ENCODE measurements at regions not wholly inside any gene's neighbourhood (a gene's known extent, or its start where the extent isn't known, plus 50 kb on each side); places are given as distances from the start of the nearest gene placed in this dataset.

DNA sequence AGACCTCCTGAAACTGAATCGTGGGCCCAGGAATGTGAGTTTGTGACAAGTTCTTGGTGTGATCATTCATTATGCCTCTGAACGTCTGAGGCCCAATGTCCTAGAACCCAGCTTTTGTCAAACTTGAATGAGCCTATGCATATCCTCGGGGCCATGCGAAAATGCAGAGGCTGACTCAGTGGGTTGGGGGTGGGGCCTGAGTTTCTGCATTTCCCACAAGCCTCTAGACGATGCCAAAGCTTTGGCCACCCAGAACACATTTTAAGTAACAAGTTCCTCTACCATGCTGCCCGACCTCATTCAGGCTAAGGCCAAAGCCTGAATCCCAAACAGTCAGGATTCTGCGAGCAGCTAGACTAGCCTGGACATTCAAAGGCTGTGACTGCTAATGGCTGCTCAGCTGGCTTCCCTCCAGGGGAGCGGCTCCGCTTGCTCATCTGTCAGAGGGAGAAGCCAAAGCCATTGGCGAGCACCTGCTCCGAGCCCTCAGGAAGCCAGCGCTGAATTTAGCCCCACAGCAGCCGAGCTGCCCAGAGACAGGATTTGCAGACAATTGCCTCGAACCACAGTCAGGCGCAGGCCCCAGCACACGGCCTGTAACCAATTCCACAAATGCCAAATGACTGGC is 177.5 kb downstream of the ZDHHC21 start:
- H3K27me3 ChIP-seq (ENCODE audit: control insufficient read depth in 2 of 2, insufficient read depth in 2 of 2, low read length in 2 of 2), result no peaks in the 10 kb centered on the region
- H4K20me1 ChIP-seq (replicated peaks; ENCODE audit: control insufficient read depth, extremely low read depth, insufficient read depth, low read length), result no peaks in the 10 kb centered on the region
- CTCF ChIA-PET, result interaction anchor here (1.7 to 1.8 kb wide), 2 partner anchors 9 to 12 kb away, joined by 4 to 5 read pairs; no protein-coding TSS in a partner anchor
- POLR2A ChIA-PET, result no interaction called here
- H3K36me3 ChIP-seq (ENCODE audit: control insufficient read depth in 2 of 2, extremely low read depth in 1 of 2, insufficient read depth in 2 of 2, low read length in 2 of 2), result no peaks in the 10 kb centered on the region
- H3K9ac ChIP-seq (replicated peaks; ENCODE audit: extremely low read depth, insufficient read depth, low read length), result no peak overlapping the region
- dilution Hi-C loops (cut with MboI; ENCODE audit: extremely low pct_ligation_motif_present, low sequenced_read_pairs), result no loop called here
- no peaks in the 10 kb centered on the region for H3K9me1 ChIP-seq (replicated peaks; ENCODE audit: control insufficient read depth, extremely low read depth, insufficient read depth, low read length)
- no peaks in the 10 kb centered on the region for H3K79me2 ChIP-seq (ENCODE audit: control insufficient read depth, insufficient read depth, low read length)
- DNase-seq (ENCODE audit: low read depth, low spot score) (no peak), FAIRE-seq (no peak)
- no peak overlapping the region for H3K4me2 ChIP-seq (ENCODE audit: insufficient read depth, low read length)
- H3K9me3 ChIP-seq (replicated peaks; ENCODE audit: control insufficient read depth, insufficient read depth, low read length), result no peaks in the 10 kb centered on the region
- no peaks in the 10 kb centered on the region for H3K4me1 ChIP-seq (ENCODE audit: control insufficient read depth, extremely low read depth, insufficient read depth, low read length)
- no peak overlapping the region for H2AFZ ChIP-seq (ENCODE audit: low read depth, low read length)
- no TSS peak for BruUV-seq (replicated peaks)
- H3K4me3 ChIP-seq (replicated peaks in 1 of 3; ENCODE audit: insufficient read depth in 1 of 3, low read depth in 1 of 3, low read length in 3 of 3), result no peak overlapping the region
- intact Hi-C loops (cut with micrococcal nuclease), result no loop called here
- TF ChIP-seq POLR2A (IDR thresholded peaks at IDR 0.05; ENCODE audit: low read depth, low read length) (no peak), GATA2 (IDR thresholded peaks at IDR 0.05; ENCODE audit: insufficient read depth, insufficient read length, low read depth, low read length) (no peak), JUN (IDR thresholded peaks at IDR 0.05; ENCODE audit: borderline replicate concordance, insufficient read depth, insufficient read length, low read depth) (no peak)
- H3K27ac ChIP-seq (ENCODE audit: insufficient read depth, low read depth, low read length), result no peak overlapping the region

DNA sequence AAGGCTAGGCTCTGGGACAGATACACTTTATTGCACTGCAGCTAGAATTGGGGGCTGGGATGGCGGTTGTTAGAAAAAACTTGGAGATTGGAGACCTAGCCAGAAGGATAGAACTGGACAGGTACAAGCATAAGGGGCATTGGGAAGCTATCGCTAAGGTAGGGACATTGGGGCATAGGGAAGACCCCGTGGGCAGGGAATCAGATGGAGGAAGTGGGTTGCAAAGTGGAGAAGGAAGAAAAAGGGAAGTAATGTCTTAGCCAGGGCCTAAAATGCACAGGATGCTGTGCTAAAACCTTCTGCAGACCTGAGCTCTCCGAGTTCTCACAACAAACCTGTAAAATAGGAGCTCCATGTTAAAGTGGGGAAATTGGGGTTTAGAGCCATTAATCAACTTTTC is 178.2 kb downstream of the ZDHHC21 start:
- CTCF ChIA-PET, result interaction anchor here (1.5 to 1.8 kb wide), 3 partner anchors 9 to 50 kb away, joined by 4 to 5 read pairs (median 4); no protein-coding TSS in a partner anchor
- Histone ChIP-seq H3K4me1 (ENCODE audit: control insufficient read depth, extremely low read depth, insufficient read depth, low read length) (no peaks in the 10 kb centered on the region), H3K9me3 (replicated peaks; ENCODE audit: control insufficient read depth, insufficient read depth, low read length) (no peaks in the 10 kb centered on the region), H3K9me1 (replicated peaks; ENCODE audit: control insufficient read depth, extremely low read depth, insufficient read depth, low read length) (no peaks in the 10 kb centered on the region), H3K4me3 (replicated peaks in 1 of 3; ENCODE audit: insufficient read depth in 1 of 3, low read depth in 1 of 3, low read length in 3 of 3) (no peak overlapping the region), H2AFZ (ENCODE audit: low read depth, low read length) (no peak overlapping the region), H3K36me3 (ENCODE audit: control insufficient read depth in 2 of 2, extremely low read depth in 1 of 2, insufficient read depth in 2 of 2, low read length in 2 of 2) (no peaks in the 10 kb centered on the region), H3K4me2 (ENCODE audit: insufficient read depth, low read length) (no peak overlapping the region), H3K9ac (replicated peaks; ENCODE audit: extremely low read depth, insufficient read depth, low read length) (no peak overlapping the region), H4K20me1 (replicated peaks; ENCODE audit: control insufficient read depth, extremely low read depth, insufficient read depth, low read length) (no peaks in the 10 kb centered on the region), H3K27me3 (ENCODE audit: control insufficient read depth in 2 of 2, insufficient read depth in 2 of 2, low read length in 2 of 2) (no peaks in the 10 kb centered on the region), H3K79me2 (ENCODE audit: control insufficient read depth, insufficient read depth, low read length) (no peaks in the 10 kb centered on the region), H3K27ac (ENCODE audit: insufficient read depth, low read depth, low read length) (no peak overlapping the region)
- intact Hi-C loops (cut with micrococcal nuclease), result no loop called here
- DNase-seq (ENCODE audit: low read depth, low spot score), result no peak
- TF ChIP-seq EZH2 (IDR thresholded peaks at IDR 0.05; ENCODE audit: borderline replicate concordance, low read depth, low read length, severe bottlenecking), result no peak
- BruUV-seq (replicated peaks), result no TSS peak
- dilution Hi-C loops (cut with MboI; ENCODE audit: extremely low pct_ligation_motif_present, low sequenced_read_pairs), result no loop called here
- POLR2A ChIA-PET, result no interaction called here
- FAIRE-seq, result no peak
